ENCODE measurements at regions not wholly inside any gene's neighbourhood (a gene's known extent, or its start where the extent isn't known, plus 50 kb on each side); places are given as distances from the start of the nearest gene placed in this dataset.

- TF ChIP-seq FOXM1 (IDR thresholded peaks at IDR 0.05; ENCODE audit: borderline replicate concordance, low read depth) (no peak), CREB1 (IDR thresholded peaks at IDR 0.05; ENCODE audit: low read depth) (no peak), RAD21 (IDR thresholded peaks at IDR 0.05; ENCODE audit: low read depth) (no peak), TEAD4 (IDR thresholded peaks at IDR 0.05) (no peak), EP300 (IDR thresholded peaks at IDR 0.05; ENCODE audit: borderline replicate concordance) (no peak), EGR1 (IDR thresholded peaks at IDR 0.05) (no peak), TAF1 (IDR thresholded peaks at IDR 0.05; ENCODE audit: low read depth) (no peak), ZBTB7A (IDR thresholded peaks at IDR 0.05; ENCODE audit: low read depth) (no peak), CEBPB (IDR thresholded peaks at IDR 0.05) (no peak), REST (IDR thresholded peaks at IDR 0.05; ENCODE audit: low read depth) (no peak), YY1 (IDR thresholded peaks at IDR 0.05; ENCODE audit: low read depth) (no peak), USF1 (IDR thresholded peaks at IDR 0.05) (no peak), MAX (IDR thresholded peaks at IDR 0.05) (no peak), TCF12 (IDR thresholded peaks at IDR 0.05; ENCODE audit: low read depth) (no peak)
Observed at GRCh38 chr1:81548918-81549587, 251.7 kb upstream of the ADGRL2 start.
